ENCODE measurements at regions not wholly inside any gene's neighbourhood (a gene's known extent, or its start where the extent isn't known, plus 50 kb on each side); places are given as distances from the start of the nearest gene placed in this dataset.

DNA sequence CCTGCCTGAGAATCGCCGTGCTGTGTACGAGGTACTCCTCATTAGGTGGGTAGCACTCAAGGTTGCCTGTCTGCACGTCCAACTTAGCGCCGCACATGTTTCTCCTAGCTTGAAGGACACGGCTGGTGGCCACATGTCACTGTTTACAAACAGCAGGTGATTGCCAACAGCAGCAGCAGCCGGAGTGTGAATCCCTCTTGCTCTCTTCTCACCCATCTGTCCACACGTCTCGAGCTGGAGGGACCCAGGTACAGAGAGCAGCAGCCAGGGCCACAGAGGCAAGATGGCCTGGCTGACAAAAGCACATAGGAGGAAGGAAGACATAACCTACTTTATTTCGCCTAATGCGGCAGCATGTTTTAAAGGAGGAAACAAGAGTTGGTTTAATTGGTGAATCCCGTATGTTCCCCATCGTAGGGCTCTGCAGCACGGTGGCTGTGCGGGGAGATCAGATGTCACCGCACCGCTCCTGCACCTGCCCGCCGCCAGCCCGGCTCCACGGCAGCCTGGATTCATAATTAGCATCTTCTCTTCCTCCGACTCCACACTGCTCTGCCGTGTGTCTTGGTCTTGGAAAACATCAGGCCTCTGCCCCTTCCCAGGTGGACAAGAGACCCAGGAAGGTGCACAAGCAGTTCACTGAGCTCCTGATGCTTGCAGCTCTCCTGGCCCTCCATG lies 201.6 kb upstream of the IRX1 start:
- no peak for DNase-seq (ENCODE audit: low spot score)

DNA sequence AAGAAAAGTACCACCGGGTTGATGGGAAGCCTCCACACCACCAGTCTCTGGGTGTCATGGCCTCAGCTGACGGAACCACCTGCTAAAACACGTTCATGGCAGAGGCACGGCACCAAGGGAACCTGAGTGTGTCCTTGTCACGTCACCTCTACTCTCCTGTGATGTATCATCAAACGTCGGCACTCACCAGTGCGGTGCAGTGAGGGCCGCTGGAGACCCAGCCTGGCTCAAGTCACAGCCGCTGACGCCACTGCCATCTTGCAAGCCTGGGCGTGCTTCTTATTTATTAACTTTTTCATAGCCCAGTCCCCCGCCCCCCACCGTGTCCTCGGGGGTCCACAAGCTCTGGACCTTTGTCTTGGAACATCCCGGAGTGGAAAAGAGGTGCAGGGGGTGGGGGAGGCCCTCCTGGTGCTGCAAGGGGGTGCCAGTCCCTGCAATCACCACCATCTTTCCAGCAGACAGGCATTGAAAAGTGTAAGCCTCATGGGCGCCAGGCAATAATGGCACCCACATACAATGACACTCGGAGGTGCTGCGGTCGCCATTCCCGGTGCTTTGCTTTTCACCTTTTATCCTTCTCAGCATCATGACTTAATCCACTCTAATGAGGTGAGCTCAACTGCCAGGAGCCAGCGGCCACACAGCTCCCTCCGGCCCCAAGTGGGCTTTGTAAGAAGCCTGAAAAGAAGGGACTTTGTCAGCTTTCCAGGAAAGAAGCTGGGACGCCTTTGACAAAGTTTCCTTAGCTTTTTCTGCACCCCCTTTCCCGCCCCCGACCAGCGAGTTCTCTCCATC lies 202.3 kb upstream of the IRX1 start:
- no peak for DNase-seq (ENCODE audit: low spot score)

DNA sequence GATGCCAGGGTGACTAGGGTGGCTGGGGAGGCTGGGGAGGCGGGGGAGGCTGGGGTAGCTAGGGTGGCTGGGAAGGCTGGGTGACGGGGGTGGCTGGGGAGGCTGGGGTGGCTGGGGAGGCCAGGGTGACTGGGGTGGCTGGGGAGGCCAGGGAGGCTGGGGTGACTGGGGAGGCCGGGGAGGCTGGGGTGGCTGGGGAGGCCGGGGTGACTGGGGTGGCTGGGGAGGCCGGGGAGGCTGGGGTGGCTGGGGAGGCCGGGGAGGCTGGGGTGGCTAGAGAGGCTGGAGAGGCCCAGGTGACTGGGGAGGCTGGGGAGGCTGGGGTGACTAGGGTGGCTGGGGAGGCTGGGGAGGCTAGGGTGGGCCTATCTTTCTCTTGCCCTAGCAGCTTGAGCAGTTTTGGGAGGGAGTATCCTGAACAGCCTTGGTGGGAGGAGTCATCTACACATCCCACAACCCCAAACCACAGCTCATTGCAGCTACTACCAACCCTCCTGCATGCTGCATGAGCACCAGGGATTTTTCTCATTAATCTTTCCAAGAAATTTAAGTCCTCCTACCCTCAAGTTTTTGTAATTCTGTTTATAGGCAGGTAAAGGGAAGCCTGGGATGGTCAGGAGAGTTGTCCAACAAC lies 203.2 kb upstream of the IRX1 start:
- no peak for DNase-seq (ENCODE audit: low spot score)

DNA sequence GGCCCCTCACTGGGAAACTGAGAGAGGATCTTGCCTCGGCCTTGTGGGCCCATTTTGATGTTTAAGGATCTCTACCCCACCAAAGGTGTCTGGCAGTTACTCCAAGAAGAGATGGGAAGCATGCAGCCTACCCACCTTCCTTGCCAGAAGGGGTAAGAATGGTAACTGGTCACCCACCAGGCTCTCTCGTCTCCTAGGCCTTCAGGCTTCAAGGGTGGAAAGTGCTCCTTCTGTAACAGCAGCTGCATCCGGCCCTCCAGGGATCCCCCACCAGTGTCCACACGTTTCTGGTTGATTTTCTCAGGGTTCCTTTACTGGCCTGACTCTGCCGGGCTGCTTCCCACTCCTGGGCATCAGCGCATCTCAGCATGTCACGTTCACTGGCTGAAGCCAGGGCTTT lies 204.4 kb upstream of the IRX1 start:
- DNase-seq (ENCODE audit: low spot score) = no peak

DNA sequence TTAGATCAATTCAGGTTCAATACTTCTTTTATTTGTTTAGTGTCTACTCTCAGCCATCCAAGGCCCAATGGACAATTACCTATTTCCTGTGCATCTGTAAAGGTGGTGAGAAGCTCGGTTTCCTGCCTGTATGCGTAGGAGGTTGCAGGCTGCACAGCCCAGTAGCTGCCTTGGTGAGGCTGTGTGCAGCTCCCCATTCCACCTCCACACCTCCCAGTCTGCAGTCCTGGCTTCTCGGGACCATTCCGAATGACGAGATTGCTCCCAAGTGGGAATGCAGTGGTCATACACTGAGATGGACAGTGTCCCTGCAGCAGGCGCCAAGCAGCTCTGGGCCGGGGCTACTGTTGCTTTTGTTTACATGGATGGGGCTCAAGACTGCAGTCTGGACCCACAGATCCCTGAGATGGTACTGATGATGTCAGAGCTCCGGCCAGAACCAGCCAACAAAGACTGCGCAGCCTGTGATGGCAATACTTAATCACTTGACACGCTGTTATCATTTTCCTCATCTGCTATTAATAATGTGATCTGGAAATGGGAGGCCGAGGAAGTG lies 206.1 kb upstream of the IRX1 start:
- DNase-seq (ENCODE audit: low spot score) = no peak

DNA sequence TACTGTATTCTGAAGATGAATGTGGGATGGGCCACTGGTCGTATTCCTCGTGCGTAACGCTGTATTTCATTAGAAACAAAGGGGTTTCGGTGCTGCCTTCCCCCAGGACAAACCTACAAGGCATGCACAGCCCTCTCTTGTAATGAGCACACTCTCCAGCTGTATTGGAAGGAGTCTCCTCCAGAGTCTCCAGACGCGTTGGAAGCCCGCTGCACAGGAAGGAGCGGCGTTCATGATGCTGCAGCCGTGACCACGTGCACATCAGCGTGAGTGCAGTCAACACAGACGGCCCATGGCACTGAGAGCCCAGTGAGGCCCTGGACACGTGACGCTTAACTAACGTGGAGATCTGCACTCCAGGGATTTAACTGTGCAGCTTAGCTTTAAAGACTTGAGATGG lies 209.0 kb upstream of the IRX1 start:
- DNase-seq (ENCODE audit: low spot score) = no peak

DNA sequence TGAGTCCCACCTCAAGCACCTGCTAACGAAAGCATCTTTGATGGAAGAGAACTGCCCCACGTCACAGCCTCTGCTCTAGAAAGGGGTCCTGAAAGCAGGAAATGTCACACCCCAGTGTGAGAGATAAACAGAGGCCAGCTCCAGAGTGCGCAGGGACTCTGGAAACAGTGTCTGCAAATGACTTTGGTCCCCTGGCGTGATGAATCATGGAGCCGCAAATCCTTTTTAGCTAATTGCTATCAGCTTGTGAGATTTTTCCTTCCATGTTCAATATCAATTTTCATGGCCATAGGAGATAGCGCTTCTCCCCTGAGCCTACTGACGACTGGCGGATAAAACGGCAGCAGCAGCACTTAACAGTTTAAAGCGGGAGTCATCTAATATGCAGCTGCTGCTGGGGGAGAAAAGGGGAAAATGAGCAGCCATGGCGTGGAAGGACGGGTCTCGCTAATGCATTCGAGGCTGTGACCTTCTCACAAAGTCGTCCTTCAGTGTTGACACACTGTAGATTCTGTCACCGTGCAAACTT lies 209.6 kb upstream of the IRX1 start:
- DNase-seq (ENCODE audit: low spot score) = no peak

DNA sequence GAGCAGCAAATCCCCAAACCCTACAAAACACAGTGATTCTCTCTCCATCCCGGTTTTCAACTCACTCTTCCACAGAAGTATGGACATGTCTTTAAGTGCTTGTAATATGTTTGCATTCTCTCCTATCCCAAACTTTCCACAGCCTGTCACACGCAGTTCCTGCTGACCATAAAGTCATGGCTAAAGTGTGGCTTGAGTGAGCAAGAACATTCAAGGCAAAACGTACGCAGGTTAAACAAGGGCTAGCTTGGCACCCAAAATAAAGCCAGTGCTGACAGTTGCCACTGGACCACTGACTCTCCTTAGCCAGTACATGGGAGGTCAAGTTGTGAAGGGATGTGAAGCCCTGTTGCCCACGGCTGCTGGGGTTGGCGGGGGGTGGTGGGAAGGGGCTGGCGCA lies 211.1 kb upstream of the IRX1 start:
- no peak for DNase-seq (ENCODE audit: low spot score)

DNA sequence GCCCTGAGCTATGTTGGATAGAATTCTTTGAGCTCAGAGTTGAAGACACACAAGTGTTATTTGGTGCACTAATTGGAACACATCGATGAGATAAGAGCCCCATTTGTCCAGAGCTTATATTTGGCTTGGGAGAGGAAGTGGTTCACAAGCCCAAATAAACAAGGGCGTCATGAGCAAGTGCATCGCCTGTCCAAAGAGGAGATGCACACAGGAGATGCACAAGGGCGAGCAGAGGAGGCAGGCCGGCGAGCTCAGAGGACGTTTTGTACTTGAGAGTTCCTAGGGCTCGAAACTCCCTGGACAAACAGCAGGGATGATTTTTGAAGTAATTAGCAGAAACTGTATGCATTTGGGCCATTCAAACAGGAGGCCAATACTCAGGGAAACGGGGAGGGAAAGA lies 212.8 kb upstream of the IRX1 start:
- DNase-seq (ENCODE audit: low spot score) = no peak

DNA sequence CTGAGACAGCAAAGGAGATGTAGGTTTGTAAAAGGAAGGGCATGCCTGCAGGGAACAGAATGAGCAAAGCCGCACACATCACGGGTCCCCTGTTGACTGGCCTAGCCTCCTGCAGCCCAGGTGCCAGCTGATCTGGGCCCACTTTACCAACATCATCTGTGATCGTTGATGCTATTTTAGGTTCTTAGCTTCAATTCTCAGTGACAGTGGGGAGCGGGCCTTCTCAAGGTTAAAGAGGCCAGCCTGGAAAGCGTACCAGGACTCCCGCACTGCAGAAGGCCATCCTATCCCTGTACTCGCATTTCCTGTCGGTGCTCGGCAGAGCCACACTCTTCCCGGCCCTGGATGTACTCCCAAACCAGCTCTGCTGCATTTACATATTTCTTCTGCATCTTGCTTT lies 213.5 kb upstream of the IRX1 start:
- DNase-seq (ENCODE audit: low spot score) = no peak

DNA sequence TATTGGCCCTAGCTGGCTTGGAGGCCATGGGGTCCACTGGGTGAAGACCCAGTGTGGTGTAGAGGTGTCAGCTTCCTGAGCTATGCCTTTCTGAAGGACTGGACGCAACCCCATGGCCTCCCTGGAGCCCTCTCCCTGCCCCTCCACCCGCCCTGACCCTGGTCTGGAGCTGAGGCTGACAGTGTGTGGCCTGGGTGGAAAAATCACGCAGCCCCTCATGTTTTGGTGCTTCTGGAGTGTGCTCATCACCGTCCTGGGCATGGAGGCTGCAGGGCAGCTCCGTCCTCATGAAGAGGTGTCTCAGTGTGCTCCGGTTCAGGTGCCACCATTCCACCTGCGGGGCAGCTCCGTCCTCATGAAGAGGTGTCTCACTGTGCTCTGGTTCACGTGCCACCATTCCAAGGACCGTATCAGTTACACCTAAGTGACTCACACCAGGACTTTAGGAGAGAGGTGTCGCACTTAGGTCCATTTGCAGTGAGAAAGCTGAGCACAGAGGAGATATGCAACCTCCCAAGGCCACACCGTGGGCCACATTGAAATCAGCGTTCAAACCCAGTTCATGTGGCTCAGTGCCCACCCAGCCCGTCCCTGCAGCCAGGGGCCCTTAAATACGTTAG lies 214.3 kb upstream of the IRX1 start:
- no peak for DNase-seq (ENCODE audit: low spot score)

DNA sequence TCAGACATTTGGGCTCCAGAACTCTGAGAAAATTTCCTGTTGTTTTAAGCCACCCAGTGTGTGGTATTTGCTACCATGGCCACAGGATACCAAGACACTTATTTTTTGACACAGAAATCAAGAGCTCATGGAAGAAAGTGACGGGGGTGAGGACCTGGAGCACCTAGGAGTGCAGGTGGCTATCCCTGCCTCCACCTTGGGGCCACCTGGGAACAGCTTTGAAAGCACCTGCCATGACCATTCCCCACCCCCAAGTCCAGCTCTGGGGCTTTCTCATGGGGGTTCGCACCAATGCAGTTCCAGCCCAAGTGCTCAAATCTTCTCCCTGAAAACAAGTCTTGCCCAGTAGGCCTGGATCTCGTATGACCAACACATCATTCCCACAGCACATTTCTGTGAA lies 214.9 kb upstream of the IRX1 start:
- no peak for DNase-seq (ENCODE audit: low spot score)

DNA sequence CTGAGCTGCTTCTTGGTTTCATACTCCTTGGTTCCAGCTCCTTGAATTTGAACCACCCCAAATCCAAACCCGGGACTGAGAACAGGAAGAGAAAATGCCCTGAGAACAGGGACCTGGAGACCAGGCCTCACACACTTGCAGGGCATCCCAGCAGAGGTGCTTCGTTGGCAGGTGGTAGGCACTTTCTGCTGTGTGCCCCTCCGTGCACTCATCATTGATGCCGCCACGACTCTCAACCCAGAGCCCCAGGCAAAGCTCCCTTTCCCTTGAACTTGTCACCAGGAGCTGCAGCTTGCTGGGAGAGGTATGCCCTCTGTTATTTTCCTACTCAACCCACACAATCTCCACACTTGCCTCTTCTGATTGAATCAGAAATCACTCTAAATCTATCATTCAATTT lies 217.8 kb upstream of the IRX1 start:
- DNase-seq (ENCODE audit: low spot score) = no peak

DNA sequence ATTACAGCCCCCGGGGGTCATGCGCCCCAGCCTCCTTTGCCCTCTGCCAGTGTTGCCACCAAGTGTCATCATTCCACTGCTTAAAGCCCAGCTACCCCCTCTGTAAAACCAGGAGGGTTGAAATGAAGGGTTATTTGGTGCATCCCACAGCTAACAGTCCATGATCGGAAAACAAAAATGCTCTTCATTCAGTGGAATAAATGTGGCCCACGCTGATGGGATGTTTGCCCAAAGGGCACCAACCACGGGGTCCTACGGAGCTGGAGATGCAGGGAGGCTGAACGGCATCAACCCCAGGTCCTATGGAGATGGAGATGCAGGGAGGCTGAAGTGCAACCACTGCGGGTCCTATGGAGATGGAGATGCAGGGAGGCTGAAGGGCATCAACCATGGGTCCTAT lies 218.5 kb upstream of the IRX1 start:
- DNase-seq (ENCODE audit: low spot score) = no peak

DNA sequence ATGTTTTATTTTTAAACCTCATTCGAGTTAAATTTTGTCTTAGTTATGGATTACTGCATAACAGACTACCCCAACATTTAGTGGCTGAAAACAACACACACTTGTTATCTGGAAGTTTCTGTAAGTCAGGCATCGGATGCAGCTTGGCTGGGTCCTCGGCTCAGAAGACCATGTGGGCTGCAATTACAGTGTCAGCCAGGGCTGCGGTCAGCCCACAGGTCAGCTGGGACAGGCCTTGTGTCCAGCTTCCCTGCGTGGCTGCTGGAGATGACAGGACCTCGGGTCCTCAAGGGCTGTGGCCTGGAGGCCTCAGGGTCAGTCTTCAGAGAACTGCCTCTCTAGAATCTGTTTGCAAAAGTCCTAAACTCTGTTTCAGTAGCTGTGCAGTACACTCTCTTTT lies 219.0 kb upstream of the IRX1 start:
- no peak for DNase-seq (ENCODE audit: low spot score)

DNA sequence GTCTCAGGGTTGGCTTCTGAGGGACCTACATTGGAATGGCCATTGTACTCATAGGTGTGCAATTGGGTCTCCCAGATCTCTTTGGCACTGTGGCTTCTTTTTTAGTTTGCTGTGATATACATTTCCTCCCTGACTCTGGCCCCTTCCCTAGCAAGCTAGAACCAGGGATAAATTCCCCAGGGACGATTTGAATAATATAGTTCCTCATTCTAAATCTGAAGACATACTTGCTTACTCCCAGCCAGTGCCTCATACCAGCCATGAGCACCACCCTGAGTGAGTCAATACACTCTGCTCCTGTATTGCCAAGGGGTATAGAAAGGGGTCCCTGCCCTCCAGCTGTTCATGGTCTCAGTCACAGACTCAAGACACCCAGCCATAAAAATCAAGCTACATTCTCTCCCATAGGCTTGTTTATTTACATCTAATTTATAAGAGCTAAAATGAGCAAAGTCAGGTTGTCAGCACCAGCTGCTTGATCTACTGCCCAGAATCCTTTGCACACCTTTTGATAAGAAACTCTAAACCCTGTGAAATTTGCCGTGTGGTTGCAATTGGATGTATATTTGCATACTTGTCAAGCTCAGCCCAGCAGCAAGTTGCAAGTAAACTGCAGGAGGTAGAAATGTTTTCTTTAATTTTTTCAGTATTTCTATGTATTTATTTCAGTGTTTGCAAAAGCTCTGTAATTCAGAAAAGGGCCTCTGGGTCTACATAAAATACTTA lies 219.9 kb upstream of the IRX1 start:
- no peak for DNase-seq (ENCODE audit: low spot score)

DNA sequence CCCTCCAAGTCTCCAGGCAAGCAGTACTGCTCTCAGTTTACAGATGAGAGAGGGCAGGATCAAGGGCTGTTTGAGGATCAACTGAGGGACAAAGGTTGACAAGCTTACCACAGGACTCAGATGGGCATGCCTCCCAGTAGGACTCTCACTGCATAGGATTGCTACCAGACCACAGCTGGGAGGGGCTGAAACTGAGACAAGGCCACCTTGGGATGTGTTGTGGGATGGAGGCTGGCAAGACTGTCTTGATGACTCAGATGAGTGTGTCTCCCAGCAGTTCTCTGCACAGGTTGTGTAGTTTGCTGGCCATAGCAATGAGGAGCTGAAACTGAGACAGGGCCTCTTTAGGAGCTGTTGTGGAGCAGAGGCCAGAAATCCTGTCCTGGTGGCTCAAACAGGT lies 222.2 kb upstream of the IRX1 start:
- DNase-seq (ENCODE audit: low spot score) = no peak

DNA sequence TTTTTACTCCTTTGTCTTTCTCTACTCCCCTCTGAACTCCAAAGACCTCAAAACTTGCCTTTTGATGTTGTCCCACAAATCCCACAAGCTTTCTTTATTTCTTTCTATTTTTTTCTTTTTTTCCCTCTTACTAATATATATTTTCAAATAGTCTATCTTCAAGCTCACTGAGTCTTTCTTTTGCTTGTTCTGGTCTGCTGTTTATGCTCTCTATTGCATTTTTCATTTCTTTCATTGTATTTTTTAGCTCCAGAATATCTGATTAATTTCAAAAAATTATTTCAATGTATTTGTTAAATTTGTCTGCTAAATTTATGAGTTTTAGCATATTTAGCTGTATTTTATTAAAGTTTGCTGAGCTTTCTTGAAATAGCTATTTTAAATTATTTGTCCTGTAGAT lies 223.3 kb upstream of the IRX1 start:
- DNase-seq (ENCODE audit: low spot score) = no peak

DNA sequence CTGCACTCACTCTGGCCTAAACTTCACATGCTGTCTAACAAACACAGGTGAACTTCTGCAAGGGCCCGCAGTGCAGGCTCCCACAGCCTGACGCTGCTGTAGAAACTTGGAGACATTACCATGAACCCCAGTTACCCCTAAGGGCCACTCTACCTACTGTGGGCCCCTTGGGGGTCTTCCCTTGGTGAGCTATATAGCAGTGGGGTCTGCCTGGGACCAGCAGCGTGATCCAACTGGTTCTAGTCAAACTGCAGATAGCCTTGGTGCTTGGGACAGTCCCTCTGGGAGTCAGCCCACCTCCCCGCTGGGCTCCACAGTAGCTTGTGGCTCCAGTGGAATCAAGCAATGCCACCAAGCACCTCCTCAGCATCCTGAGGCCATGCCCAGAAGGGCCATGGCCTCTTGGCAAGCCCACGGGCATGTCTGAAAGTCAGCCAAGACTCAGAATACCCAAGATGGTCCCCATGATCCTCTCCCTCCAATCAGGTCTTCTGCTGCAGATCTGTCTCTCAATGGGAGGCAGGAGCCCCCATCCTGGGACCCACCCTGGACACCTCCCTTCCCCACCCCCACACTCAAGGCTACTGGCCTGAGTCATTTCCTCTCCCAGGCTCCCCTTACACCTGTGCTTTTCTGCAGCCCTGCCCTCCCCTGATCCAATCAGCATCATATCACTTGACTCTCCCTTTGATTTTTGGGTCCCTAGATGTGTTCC lies 230.0 kb upstream of the IRX1 start:
- no peak for DNase-seq (ENCODE audit: low spot score)

DNA sequence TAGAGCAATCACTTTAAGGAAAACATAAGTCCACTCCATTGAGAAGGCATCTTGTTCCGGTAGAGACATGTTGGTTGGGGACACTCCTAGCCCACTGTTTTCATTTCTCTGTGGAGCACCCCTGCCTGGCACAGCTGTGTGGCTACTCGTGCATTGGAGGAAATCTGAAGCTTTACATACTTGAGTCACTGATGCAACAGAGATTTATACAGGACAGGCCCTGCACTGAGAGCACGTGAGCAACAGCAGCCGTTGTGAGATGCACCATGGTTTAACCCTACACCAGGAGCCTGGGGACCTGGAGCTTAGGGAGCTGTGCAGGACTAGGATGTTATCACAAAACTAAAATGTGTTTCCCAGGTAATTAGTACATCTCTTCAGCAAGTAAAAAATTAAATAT lies 230.7 kb upstream of the IRX1 start:
- no peak for DNase-seq (ENCODE audit: low spot score)

DNA sequence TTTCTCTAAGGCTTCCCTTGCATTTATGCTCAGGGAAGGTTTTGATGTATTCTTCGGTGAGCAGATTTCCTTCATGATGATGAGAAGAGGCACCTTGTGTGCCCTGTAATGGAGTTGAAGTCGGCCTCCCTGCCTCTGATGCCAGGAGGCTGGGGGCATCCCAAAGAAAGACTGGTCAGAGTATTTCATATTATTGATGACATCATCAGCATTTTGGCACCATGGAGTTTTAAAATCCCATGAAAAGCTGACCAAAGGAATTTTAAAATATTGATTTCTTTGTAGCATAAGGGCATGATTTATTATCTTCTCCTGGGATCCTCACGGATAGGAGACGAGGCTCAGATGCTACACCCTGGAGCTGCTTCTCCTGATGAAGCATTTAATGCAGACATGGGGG lies 231.2 kb upstream of the IRX1 start:
- no peak for DNase-seq (ENCODE audit: low spot score)

All from H4 (cell line).